GM19351 (cell line): ENCODE measurements at regions not wholly inside any gene's neighbourhood (a gene's known extent, or its start where the extent isn't known, plus 50 kb on each side); places are given as distances from the start of the nearest gene placed in this dataset.
A peak's percentile ranks its signal among the peaks of the same experiment; 100 is the strongest.
"Not testable (repeated sequence)": the region's sequence is repeated elsewhere in the genome, so short reads cannot be mapped to it uniquely, and the experiment has no call there.

ENCODE experiments used
- ATAC-seq: cut with Tn5 transposase; IDR thresholded peaks from one replicate; pipeline ENCODE4 v1.9.1; 2021; ENCODE audit warnings: mild to moderate bottlenecking, moderate library complexity; ENCODE audit not compliant: unreplicated experiment

- ATAC-seq, result no peak
These were observed 331.0 kb upstream of the PSMD7 start for GRCh38 chr16:73965591-73965990.

GRCh38 chr16:73956587-73957494 lies 339.8 kb upstream of the PSMD7 start:
- peak; percentile 68 for ATAC-seq

- no peak for ATAC-seq
These were observed 340.9 kb upstream of the PSMD7 start for GRCh38 chr16:73955702-73956101.

- no peak for ATAC-seq
These were observed 341.4 kb upstream of the PSMD7 start for GRCh38 chr16:73955255-73955654.

GRCh38 chr16:73951481-73951880 lies 345.1 kb upstream of the PSMD7 start:
- ATAC-seq, result no peak

- no peak for ATAC-seq
These were observed 346.9 kb upstream of the PSMD7 start for GRCh38 chr16:73949574-73950320.

GRCh38 chr16:73945631-73946030 lies 351.0 kb upstream of the PSMD7 start:
- no peak for ATAC-seq

- not testable (repeated sequence) for ATAC-seq
These were observed 353.4 kb upstream of the PSMD7 start for GRCh38 chr16:73943184-73943583.

- ATAC-seq, result not testable (repeated sequence)
These were observed 355.8 kb upstream of the PSMD7 start for GRCh38 chr16:73940786-73941185.

- ATAC-seq, result no peak
These were observed 372.7 kb upstream of the PSMD7 start for GRCh38 chr16:73923951-73924350.

- no peak for ATAC-seq
These were observed 375.3 kb upstream of the PSMD7 start for GRCh38 chr16:73921295-73921694.

- ATAC-seq, result no peak
These were observed 379.6 kb upstream of the PSMD7 start for GRCh38 chr16:73916829-73917594.

- ATAC-seq, result no peak
These were observed 380.7 kb upstream of the PSMD7 start for GRCh38 chr16:73915935-73916334.

GRCh38 chr16:73915140-73915539 lies 381.5 kb upstream of the PSMD7 start:
- ATAC-seq, result no peak

- no peak for ATAC-seq
These were observed 383.8 kb upstream of the PSMD7 start for GRCh38 chr16:73912850-73913249.

- ATAC-seq, result no peak
These were observed 384.3 kb upstream of the PSMD7 start for GRCh38 chr16:73912281-73912680.

- ATAC-seq, result no peak
These were observed 387.0 kb upstream of the PSMD7 start for GRCh38 chr16:73909529-73910035.

- ATAC-seq, result no peak
These were observed 405.5 kb upstream of the PSMD7 start for GRCh38 chr16:73891129-73891542.

- no peak for ATAC-seq
These were observed 406.2 kb upstream of the PSMD7 start for GRCh38 chr16:73890186-73891128.
